Activated CD8-positive, alpha-beta T cell treated with anti-CD3 and anti-CD28 coated beads for 36 hours (primary cell): ENCODE measurements at regions not wholly inside any gene's neighbourhood (a gene's known extent, or its start where the extent isn't known, plus 50 kb on each side); places are given as distances from the start of the nearest gene placed in this dataset.
A peak's percentile ranks its signal among the peaks of the same experiment; 100 is the strongest.
"Not testable (repeated sequence)": the region's sequence is repeated elsewhere in the genome, so short reads cannot be mapped to it uniquely, and the experiment has no call there.

Experiments used
- ATAC-seq: fragments of 200-7000 bp; cut with Tn5 transposase; one replicate; pipeline ENCODE4 v1.10.0; 2021; ENCODE audit warnings: mild to moderate bottlenecking, moderate library complexity
- CTCF ChIA-PET: fragments of 350-600 bp; sonication (Branson Sonifier 250); formaldehyde crosslinking; loops from one replicate; lab custom pipeline; 2021; ENCODE audit warnings: antibody characterized with exemption; lab: Charles Lee
- POLR2A ChIA-PET: fragments of 350-600 bp; sonication (Branson Sonifier 250); formaldehyde crosslinking; loops from one replicate; lab custom pipeline; 2021; ENCODE audit warnings: antibody characterized with exemption; lab: Charles Lee
- DNase-seq: peaks from one replicate; pipeline ENCODE4 v3.0.0-alpha.2; 2020
- H3K27ac Mint-ChIP-seq: one replicate; pipeline ENCODE4 v1.8.0; 2021; ENCODE audit warnings: mild to moderate bottlenecking, mixed read lengths
- H3K27me3 Mint-ChIP-seq: one replicate; pipeline ENCODE4 v1.8.0; 2021; ENCODE audit warnings: mixed read lengths
- H3K36me3 Mint-ChIP-seq: one replicate; pipeline ENCODE4 v1.8.0; 2021; ENCODE audit warnings: low read depth, mixed read lengths
- H3K4me1 Mint-ChIP-seq: one replicate; pipeline ENCODE4 v1.8.0; 2021; ENCODE audit warnings: low read depth, mixed read lengths
- H3K4me3 Mint-ChIP-seq: one replicate; pipeline ENCODE4 v1.8.0; 2021; ENCODE audit warnings: mild to moderate bottlenecking, moderate library complexity, mixed read lengths
- H3K9me3 Mint-ChIP-seq: one replicate; pipeline ENCODE4 v1.8.0; 2021; ENCODE audit warnings: mixed read lengths
- intact Hi-C: fragments of 100-400 bp; cut with micrococcal nuclease; formaldehyde crosslinking; loops from one replicate; pipeline ENCODE4 v1.10.0; 2022
- TF ChIP-seq, protein P1 (sequence below): fragments of 200-600 bp; IDR thresholded peaks from one replicate; pipeline ENCODE4 v1.8.0; 2022; ENCODE audit warnings: antibody characterized with exemption, mild to moderate bottlenecking

DNA sequence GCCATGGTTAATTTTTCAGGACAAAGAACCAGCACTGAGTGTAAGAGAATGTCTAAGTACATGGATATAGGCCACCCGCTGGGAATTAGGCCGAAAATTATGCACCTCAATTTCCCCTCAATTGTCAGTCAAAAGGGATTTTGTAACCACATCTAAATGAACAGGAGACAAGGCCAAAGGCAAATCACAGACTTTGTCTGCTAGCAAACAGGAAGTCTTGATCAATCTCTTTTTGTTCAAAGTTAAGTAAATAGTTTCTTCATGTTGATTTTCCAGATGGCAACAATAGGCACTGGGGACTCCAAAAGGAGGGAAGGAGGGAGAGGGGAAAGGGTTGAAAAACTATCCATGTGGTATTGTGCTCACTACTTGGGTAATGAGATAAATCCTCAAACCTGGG lies 276.0 kb downstream of the COG6 start:
- intact Hi-C loops = no loop called here
- no peaks in the 10 kb centered on the region for H3K9me3 Mint-ChIP-seq
- ChIA-PET POLR2A (no interaction called here), CTCF (no interaction called here)
- H3K36me3 Mint-ChIP-seq = no peaks in the 10 kb centered on the region
- peaks cover 6% of the 10 kb centered on the region for H3K27me3 Mint-ChIP-seq
- no peak for ATAC-seq
- no peak overlapping the region for H3K4me3 Mint-ChIP-seq
- peaks cover 20% of the 10 kb centered on the region for H3K4me1 Mint-ChIP-seq
- TF ChIP-seq, protein P1, sequence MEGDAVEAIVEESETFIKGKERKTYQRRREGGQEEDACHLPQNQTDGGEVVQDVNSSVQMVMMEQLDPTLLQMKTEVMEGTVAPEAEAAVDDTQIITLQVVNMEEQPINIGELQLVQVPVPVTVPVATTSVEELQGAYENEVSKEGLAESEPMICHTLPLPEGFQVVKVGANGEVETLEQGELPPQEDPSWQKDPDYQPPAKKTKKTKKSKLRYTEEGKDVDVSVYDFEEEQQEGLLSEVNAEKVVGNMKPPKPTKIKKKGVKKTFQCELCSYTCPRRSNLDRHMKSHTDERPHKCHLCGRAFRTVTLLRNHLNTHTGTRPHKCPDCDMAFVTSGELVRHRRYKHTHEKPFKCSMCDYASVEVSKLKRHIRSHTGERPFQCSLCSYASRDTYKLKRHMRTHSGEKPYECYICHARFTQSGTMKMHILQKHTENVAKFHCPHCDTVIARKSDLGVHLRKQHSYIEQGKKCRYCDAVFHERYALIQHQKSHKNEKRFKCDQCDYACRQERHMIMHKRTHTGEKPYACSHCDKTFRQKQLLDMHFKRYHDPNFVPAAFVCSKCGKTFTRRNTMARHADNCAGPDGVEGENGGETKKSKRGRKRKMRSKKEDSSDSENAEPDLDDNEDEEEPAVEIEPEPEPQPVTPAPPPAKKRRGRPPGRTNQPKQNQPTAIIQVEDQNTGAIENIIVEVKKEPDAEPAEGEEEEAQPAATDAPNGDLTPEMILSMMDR = no peak
- no peak for DNase-seq
- no peak overlapping the region for H3K27ac Mint-ChIP-seq

DNA sequence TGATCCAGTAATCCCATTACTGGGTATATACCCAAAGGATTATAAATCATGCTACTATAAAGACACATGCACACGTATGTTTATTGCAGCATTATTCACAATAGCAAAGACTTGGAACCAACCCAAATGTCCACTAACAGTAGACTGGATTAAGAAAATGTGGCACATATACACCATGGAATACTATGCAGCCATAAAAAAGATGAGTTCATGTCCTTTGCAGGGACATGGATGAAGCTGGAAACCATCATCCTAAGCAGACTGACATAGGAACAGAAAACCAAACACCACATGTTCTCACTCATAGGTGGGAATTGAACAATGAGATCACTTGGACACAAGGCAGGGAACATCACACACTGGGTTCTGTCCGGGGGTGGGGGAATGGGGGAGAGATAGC lies 277.1 kb downstream of the COG6 start:
- H3K27me3 Mint-ChIP-seq, ATAC-seq, POLR2A ChIA-PET, H3K36me3 Mint-ChIP-seq, CTCF ChIA-PET, DNase-seq, H3K9me3 Mint-ChIP-seq, H3K27ac Mint-ChIP-seq, intact Hi-C loops, H3K4me3 Mint-ChIP-seq: not testable (repeated sequence)
- H3K4me1 Mint-ChIP-seq = peaks cover 29% of the 10 kb centered on the region

DNA sequence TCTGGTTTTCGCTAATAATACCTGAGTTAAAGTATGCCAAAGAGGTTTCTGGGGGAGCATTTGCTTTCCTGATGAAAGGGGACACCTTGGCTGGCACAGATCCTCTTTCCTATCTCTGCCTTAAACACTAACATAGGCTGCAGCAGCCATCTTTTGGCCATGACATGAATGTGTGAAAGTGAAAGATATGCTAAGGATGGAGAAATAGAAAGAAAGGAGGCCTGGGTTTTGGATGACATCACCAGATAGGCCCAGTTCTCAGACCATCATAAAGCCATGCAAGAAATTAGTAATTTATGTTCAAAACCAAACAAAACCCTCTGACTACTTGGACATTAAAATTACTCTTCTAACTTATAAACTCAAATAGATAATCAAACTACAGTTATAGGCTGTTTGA lies 279.7 kb downstream of the COG6 start:
- Mint-ChIP-seq H3K4me3 (no peak overlapping the region), H3K27me3 (no peaks in the 10 kb centered on the region)
- CTCF ChIA-PET = interaction anchor here (1.5 kb wide), 2 partner anchors 8 to 134 kb away, joined by 5 to 6 read pairs; no protein-coding TSS in a partner anchor

DNA sequence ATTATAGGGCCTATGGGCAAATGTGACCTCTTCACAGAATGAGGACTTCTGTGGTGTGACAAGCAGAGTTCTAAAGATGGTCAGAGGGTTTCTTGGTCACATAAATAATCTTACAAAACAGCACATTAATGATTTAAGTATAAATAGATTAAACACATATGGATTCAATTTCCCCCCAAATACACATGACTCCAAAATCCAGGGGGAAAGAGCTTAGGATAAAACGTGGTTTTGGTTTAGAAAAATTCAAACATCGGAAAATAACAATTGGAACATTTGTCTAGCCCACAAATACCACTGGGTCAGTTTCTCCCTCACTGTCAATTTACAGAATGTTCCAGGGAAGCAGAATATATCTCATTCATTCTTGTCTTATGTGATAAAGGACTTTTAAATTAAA lies 283.1 kb downstream of the COG6 start:
- Mint-ChIP-seq H3K9me3 (no peaks in the 10 kb centered on the region), H3K27me3 (no peaks in the 10 kb centered on the region), H3K4me3 (no peak overlapping the region), H3K4me1 (peaks cover 26% of the 10 kb centered on the region), H3K36me3 (no peaks in the 10 kb centered on the region), H3K27ac (no peak overlapping the region)
- DNase-seq (no peak), ATAC-seq (no peak)
- intact Hi-C loops = no loop called here
- TF ChIP-seq, protein P1 = no peak
- CTCF ChIA-PET = interaction anchor here (0.9 to 2.1 kb wide), 2 partner anchors 131 to 744 kb away, joined by 3 to 10 read pairs; no protein-coding TSS in a partner anchor
- POLR2A ChIA-PET = interaction anchor here (0.6 kb wide), 1 partner anchor 688 kb away, joined by 3 read pairs; no protein-coding TSS in a partner anchor

More for the DNA sequence above, 279.7 kb downstream of the COG6 start:
- Mint-ChIP-seq H3K36me3 (no peaks in the 10 kb centered on the region), H3K9me3 (no peaks in the 10 kb centered on the region), H3K27ac (no peak overlapping the region), H3K4me1 (peaks cover 29% of the 10 kb centered on the region)
- intact Hi-C loops = no loop called here
- ATAC-seq (peak; percentile 46), DNase-seq (peak; percentile 14)
- TF ChIP-seq, protein P1 = no peak
- POLR2A ChIA-PET = no interaction called here

DNA sequence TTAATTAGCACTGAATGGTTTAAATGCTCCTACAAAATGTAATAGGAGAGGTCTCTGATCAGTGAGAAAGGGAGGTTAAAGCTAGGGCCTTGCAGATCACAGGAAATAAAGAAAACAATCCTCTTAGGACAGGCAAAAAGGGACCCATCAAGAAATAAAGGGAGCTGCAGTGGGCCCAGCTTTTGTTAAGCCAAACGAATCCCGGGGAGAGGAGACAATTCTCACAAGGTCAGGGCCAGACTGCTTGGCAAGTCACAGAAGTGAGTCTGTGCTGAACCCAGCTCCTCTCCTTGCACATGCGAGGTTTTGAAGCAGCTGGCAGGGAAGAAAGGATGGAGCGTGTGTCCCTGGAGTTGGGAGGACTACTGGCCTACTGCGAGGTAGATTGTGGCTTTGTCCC lies 285.8 kb downstream of the COG6 start:
- H3K4me1 Mint-ChIP-seq = peaks cover 19% of the 10 kb centered on the region
- no peaks in the 10 kb centered on the region for H3K27me3 Mint-ChIP-seq
- DNase-seq (no peak), ATAC-seq (no peak)
- POLR2A ChIA-PET = no interaction called here
- H3K4me3 Mint-ChIP-seq = no peak overlapping the region
- no peak overlapping the region for H3K27ac Mint-ChIP-seq
- intact Hi-C loops = loop anchor here (5.0 to 10.0 kb wide), 2 partner anchors 256 to 741 kb away; no protein-coding TSS in a partner anchor
- H3K9me3 Mint-ChIP-seq = no peaks in the 10 kb centered on the region
- TF ChIP-seq, protein P1 = no peak
- CTCF ChIA-PET = interaction anchor here (0.8 to 3.9 kb wide), 9 partner anchors 12 to 235 kb away, joined by 3 to 62 read pairs (median 4); no protein-coding TSS in a partner anchor
- H3K36me3 Mint-ChIP-seq = no peaks in the 10 kb centered on the region
